GM12878 (cell line): ENCODE measurements at regions not wholly inside any gene's neighbourhood (a gene's known extent, or its start where the extent isn't known, plus 50 kb on each side); places are given as distances from the start of the nearest gene placed in this dataset.

Source experiments
- ATAC-seq: fragments of 200-7000 bp; cut with Tn5 transposase; 3 replicates; pipeline ENCODE4 v1.9.1; 2020; ENCODE audit warnings: mild to moderate bottlenecking, moderate library complexity
- BruUV-seq: library from RNA; stranded (reverse); fragments of 400-500 nt; replicated peaks from 2 replicates; lab custom pipeline; 2021; lab: Mats Ljungman, UMichigan
- CTCF ChIA-PET: fragments of 300-600 bp; sonication (Branson Sonifier 250); formaldehyde crosslinking; extraction: SDS; loops from one replicate; lab custom pipeline; 2021; ENCODE audit warnings: inconsistent platforms; lab: Yijun Ruan, JAX
- POLR2A ChIA-PET: fragments of 350-600 bp; formaldehyde crosslinking; extraction: SDS; loops from one replicate; lab custom pipeline; 2021; ENCODE audit warnings: inconsistent platforms; lab: Charles Lee
- RAD21 ChIA-PET: fragments of 300-600 bp; sonication (Branson Sonifier 250); formaldehyde crosslinking; loops from one replicate; lab custom pipeline; 2023; ENCODE audit warnings: antibody characterized with exemption; ENCODE audit not compliant: unreplicated experiment; lab: Charles Lee
- SMC1A ChIA-PET: fragments of 300-600 bp; sonication (Branson Sonifier 250); formaldehyde crosslinking; loops from one replicate; lab custom pipeline; 2023; ENCODE audit not compliant: unreplicated experiment, uncharacterized antibody; lab: Charles Lee
- DNase-seq: peaks from one replicate; pipeline ENCODE4 v3.0.0-alpha.2; 2011; ENCODE audit warnings: low read depth, low spot score
- FAIRE-seq: peaks from 3 replicates; lab custom pipeline; 2011; peaks lifted over from hg19 to GRCh38; lab: Jason Lieb, UNC
- H2AFZ ChIP-seq: 2 replicates; pipeline ENCODE4 v1.6.0; 2011; ENCODE audit warnings: low read depth, low read length, control low read depth; ENCODE audit not compliant: control insufficient read depth
- H3K27ac ChIP-seq: 2 replicates; pipeline ENCODE4 v1.5.1; 2011; ENCODE audit warnings: control low read depth; ENCODE audit not compliant: control insufficient read depth, insufficient read depth
- H3K27me3 ChIP-seq, 2 experiments: replicated peaks in 1 of 2; 2 replicates each; pipeline versions ENCODE4 v1.6.0 to v1.6.1; 2011; ENCODE audit warnings: low read length in 1 of 2; ENCODE audit not compliant: control insufficient read depth in 2 of 2, insufficient read depth in 2 of 2
- H3K36me3 ChIP-seq, 2 experiments: 2 replicates each; pipeline ENCODE4 v1.5.1; 2011; ENCODE audit warnings: low read length in 1 of 2; ENCODE audit not compliant: control insufficient read depth in 2 of 2, insufficient read depth in 2 of 2
- H3K4me1 ChIP-seq: 2 replicates; pipeline ENCODE4 v1.6.1; 2011; ENCODE audit warnings: mild to moderate bottlenecking, low read length, moderate library complexity, mixed read lengths; ENCODE audit not compliant: control insufficient read depth, insufficient read depth
- H3K4me2 ChIP-seq: 2 replicates; pipeline ENCODE4 v1.6.0; 2011; ENCODE audit warnings: control low read depth; ENCODE audit not compliant: control insufficient read depth, insufficient read depth
- H3K4me3 ChIP-seq: fragments of 200-600 bp; sonication (generic); 2 replicates; pipeline ENCODE4 v1.5.1; 2016
- H3K79me2 ChIP-seq: 2 replicates; pipeline ENCODE4 v1.6.0; 2011; ENCODE audit warnings: low read length; ENCODE audit not compliant: control insufficient read depth, insufficient read depth
- H3K9ac ChIP-seq: 2 replicates; pipeline ENCODE4 v1.8.0; 2011; ENCODE audit warnings: low read length, control low read depth, mixed read lengths; ENCODE audit not compliant: control insufficient read depth, insufficient read depth
- H3K9me3 ChIP-seq: replicated peaks from 3 replicates; pipeline ENCODE4 v1.5.1; 2011; ENCODE audit warnings: mild to moderate bottlenecking, low read length; ENCODE audit not compliant: control insufficient read depth, insufficient read depth
- H4K20me1 ChIP-seq: 2 replicates; pipeline ENCODE4 v1.6.0; 2011; ENCODE audit not compliant: control insufficient read depth, insufficient read depth
- E4F1 ChIP-seq: fragments of 450-650 bp; IDR thresholded peaks from 2 replicates; pipeline ENCODE4 v1.6.1; 2018; ENCODE audit warnings: borderline replicate concordance, mild to moderate bottlenecking; ENCODE audit not compliant: partially characterized antibody
- MEF2A ChIP-seq: IDR thresholded peaks from 2 replicates; pipeline ENCODE4 v1.6.1; 2011; ENCODE audit warnings: low read depth, mild to moderate bottlenecking, low read length, moderate library complexity; ENCODE audit not compliant: insufficient read depth
- PKNOX1 ChIP-seq: fragments of 450-650 bp; IDR thresholded peaks from 2 replicates; pipeline ENCODE4 v1.6.1; 2016; ENCODE audit warnings: mild to moderate bottlenecking
- PML ChIP-seq: IDR thresholded peaks from 2 replicates; pipeline ENCODE4 v1.6.1; 2012; ENCODE audit warnings: low read length, inconsistent platforms
- POLR2AphosphoS5 ChIP-seq: IDR thresholded peaks from 2 replicates; pipeline ENCODE4 v1.6.1; 2011; ENCODE audit warnings: mild to moderate bottlenecking, low read length, inconsistent platforms
- POU2F2 ChIP-seq: IDR thresholded peaks from 3 replicates; pipeline ENCODE4 v1.6.1; 2011; ENCODE audit warnings: low read depth, mild to moderate bottlenecking, low read length, borderline replicate concordance
- RAD21 ChIP-seq: IDR thresholded peaks from 2 replicates; pipeline ENCODE4 v1.6.1; 2011; ENCODE audit warnings: mild to moderate bottlenecking, low read depth, low read length, moderate library complexity; ENCODE audit not compliant: insufficient read depth
- RAD51 ChIP-seq: fragments of 450-650 bp; IDR thresholded peaks from 2 replicates; pipeline ENCODE4 v1.6.1; 2016; ENCODE audit warnings: moderate library complexity, mild to moderate bottlenecking, inconsistent platforms
- RBBP5 ChIP-seq: fragments of 200-600 bp; sonication (generic); conservative IDR thresholded peaks from 2 replicates; pipeline ENCODE4 v1.6.1; 2016
- RUNX3 ChIP-seq: IDR thresholded peaks from 2 replicates; pipeline ENCODE4 v1.6.1; 2012; ENCODE audit warnings: low read length, inconsistent platforms
- in situ Hi-C: fragments of 300-500 bp; cut with MboI; formaldehyde crosslinking; loops from 9 replicates; pipeline ENCODE4 v1.14.3; 2018; ENCODE audit warnings: mixed read lengths
- intact Hi-C: fragments of 100-400 bp; cut with micrococcal nuclease; formaldehyde crosslinking; loops from one replicate; pipeline ENCODE4 v1.14.2; 2022; ENCODE audit not compliant: unreplicated experiment

- TF ChIP-seq RUNX3 (no peak), PML (no peak)
These were observed 754.8 kb upstream of the RIOK2 start (continued) for GRCh38 chr5:97937846-97938245.

GRCh38 chr5:97943036-97943435, 760.0 kb upstream of the RIOK2 start:
- SMC1A ChIA-PET: no interaction called here
- in situ Hi-C loops: no loop called here
- CTCF ChIA-PET: no interaction called here

More at GRCh38 chr5:97943036-97943435, 760.0 kb upstream of the RIOK2 start:
- Histone ChIP-seq H3K27ac (no peak overlapping the region), H3K79me2 (no peaks in the 10 kb centered on the region), H3K9me3 (no peaks in the 10 kb centered on the region), H4K20me1 (no peaks in the 10 kb centered on the region), H3K9ac (no peak overlapping the region), H2AFZ (no peak overlapping the region), H3K36me3 (no peaks in the 10 kb centered on the region), H3K27me3 (no peaks in the 10 kb centered on the region), H3K4me3 (no peak overlapping the region), H3K4me2 (no peak overlapping the region), H3K4me1 (no peaks in the 10 kb centered on the region)
- no peak for DNase-seq
- BruUV-seq: no TSS peak
- TF ChIP-seq E4F1: no peak
- TF ChIP-seq POLR2AphosphoS5: no peak
- TF ChIP-seq POU2F2: no peak
- no peak for TF ChIP-seq RBBP5
- TF ChIP-seq PKNOX1: no peak
- no peak for TF ChIP-seq RAD21
- no peak for TF ChIP-seq MEF2A
- no peak for TF ChIP-seq RAD51
- ATAC-seq: no peak
- POLR2A ChIA-PET: no interaction called here
- no peak for FAIRE-seq
- RAD21 ChIA-PET: no interaction called here
- intact Hi-C loops: no loop called here
